HG02840 (cell line): ENCODE measurements at regions not wholly inside any gene's neighbourhood (a gene's known extent, or its start where the extent isn't known, plus 50 kb on each side); places are given as distances from the start of the nearest gene placed in this dataset.

Source experiments
- ATAC-seq: cut with Tn5 transposase; IDR thresholded peaks from one replicate; pipeline ENCODE4 v1.9.1; 2021; ENCODE audit warnings: mild to moderate bottlenecking, moderate library complexity, moderate number of reproducible peaks; ENCODE audit not compliant: unreplicated experiment, low FRiP score

DNA sequence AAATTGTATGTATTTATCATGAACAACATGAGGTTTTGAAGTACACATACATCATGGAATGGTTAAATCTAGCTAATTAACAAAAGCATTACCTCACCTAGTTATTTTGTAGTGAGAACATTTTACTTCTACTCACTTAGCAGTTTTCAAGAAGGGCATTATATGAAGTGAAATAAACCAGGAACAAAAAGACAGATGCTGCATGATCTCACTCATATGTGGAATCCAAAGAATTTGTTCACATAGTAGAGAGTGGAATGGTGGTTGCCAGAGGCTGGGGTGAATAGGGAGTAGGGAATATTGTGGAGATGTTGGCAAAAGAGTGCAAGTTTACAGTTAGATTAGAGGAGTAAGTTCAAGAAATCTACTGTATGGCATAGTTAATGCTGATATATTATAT is 292.0 kb downstream of the ASXL3 start:
- no peak for ATAC-seq

DNA sequence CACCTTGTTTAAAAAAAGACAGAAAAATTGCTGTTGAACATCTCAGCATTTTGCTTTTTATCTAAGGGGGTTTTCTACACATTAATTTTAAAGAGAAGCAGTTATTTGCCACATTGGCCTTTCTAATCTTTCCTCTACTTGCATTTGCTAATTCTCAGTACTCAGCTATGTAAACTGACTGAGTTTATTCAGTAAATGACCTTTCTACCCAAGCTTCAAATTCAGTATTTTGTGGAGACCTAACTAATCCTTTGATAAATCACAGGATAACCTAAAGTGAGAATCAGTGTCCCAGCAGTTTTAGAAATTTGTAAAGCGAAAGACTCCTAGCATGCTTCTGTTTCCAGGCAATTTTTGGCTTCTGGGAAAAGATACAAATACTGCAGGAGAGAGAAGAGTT is 288.4 kb downstream of the ASXL3 start:
- no peak for ATAC-seq

DNA sequence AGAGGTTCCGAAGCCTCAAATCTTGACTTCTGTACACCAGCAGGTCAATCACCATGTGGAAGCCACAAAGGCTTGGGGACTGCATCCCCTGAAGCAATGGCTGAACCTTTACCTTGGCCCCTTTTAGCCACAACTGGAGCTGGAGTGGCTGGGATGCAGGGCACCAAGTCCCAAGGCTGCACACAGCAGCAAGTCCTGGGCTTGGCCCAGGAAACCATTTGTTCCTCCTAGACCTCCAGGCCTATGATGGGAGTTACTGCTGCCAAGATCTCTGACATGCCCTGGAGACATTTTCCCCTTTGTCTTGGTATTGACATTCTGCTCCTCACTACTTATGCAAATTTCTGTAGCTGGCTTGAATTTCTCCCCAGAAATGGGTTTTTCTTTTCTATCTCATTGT is 285.9 kb downstream of the ASXL3 start:
- ATAC-seq = no peak

DNA sequence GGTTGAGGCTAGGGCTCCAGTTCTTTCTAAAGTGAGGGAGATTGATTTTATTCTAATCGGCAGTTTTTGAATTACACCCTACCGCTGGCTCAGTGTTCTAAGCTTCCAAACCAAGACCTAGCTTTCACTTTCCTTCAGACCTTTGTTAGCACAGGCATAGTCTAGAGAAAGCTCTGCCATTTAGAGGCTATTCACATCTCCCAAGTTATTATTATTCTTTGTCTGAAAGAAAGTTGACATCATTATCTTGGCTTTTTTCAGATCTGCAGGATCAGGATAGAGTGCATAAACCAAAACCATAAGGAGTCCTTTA is 276.8 kb downstream of the ASXL3 start:
- no peak for ATAC-seq

DNA sequence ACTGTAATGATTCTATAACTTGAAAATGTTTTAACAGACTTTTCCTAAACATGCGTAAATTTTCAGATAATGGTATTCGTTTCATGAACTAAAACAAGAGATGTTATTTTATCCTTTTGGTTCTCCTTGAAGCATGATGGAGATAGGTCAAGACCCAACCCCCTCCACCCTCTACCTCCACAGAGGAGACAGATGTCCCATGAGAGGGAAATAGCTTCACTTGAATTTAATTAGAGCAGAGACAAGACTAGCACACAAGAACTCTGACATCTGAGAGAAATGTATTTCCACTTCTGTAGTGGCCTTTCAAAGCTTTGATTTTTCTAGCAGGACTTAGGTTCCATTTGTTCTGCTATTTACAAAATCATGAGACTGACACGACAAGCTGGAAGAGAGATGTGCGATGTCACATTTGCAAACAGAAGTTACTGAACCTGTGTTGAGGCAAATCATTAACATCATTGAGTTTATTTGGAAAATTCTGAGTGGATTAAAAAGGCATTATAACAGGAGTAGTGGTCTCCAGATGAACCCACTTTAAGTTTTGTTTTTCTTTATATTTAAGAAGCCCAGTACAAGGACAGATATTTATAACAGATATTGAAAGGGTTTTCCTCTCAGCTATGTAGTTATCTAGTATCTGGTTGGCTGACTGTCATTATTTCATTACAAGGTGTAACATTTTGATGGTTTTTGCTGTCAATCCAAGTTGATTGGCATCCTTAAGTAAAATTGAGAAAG is 276.2 kb downstream of the ASXL3 start:
- ATAC-seq = no peak

DNA sequence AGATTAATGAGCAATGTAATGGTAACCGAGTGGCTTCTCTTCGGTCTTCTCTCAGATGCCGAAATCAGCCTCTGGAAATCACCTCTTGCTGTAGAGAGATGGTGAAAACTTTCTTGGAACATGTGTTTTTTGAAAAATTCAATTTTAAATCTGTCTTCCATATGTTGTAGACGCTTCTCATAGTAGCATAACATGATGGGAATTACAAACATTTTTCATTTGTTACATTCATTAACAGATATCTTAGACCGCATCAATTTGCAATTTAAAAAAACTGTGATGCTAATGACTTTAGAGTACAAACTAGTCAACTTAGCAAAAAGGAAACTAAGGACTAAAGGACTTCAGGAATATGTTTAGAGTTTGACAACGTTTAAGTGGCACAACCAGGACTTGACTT is 275.2 kb downstream of the ASXL3 start:
- no peak for ATAC-seq

DNA sequence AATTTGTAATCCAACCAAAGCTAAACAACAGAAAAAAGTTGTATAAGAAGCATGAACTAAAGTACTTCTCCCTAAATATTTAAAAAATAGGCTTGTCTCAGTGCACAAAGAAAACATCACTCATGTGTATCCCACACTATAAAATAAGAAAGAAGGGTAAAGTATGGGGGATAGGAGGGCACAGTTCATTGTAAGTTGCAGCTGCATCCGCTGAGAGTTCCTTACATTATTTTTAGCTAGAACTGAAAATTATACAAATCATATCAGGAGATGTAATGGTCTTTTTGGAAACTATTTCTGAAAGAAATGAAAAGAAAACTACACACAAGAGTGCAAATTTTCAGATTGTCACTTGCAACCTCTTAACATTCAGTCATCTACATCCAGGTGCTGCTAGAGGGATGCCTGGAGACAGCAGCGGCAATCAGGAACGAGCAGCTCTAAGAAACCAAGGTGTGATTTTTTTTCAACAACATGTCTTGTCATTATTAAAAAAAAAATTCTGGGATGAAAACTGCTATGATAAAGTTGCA is 273.6 kb downstream of the ASXL3 start:
- no peak for ATAC-seq

DNA sequence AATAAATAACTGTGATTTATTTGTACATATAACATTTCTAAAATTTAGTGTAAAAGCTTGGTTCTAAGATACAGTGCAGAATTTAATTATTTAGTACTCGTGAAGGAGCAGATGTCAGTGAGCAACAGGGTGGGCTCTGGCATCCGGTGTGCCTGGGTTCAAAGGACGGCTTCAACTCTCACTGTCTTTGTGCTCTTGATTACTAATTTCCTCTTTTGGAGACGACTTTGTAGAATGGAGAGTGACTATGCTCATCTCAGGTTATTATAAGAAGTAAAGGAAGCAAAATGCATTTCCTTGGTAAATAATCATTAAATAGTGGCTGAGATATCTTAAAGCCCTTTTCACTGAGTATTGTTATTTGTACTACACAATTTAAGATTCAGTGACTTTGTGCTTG is 271.7 kb downstream of the ASXL3 start:
- no peak for ATAC-seq

DNA sequence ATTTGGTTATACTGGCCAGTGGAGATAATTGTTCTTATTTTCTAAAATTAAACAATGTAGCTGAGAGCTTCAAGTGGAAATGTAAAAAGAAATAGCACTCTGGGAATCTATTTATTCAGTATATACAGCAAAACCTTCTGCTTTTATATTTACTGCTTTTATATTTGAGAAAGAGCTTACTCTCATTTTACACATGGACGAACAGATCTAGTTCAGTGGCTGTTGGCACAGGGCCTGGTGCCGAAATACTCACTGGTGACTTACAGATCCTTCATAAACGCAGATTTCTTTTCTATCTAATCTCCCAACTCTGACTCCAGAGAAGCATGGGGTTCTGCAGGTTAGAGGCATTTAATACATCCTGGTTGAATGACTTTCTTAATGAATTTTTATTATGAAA is 266.2 kb downstream of the ASXL3 start:
- ATAC-seq = no peak

DNA sequence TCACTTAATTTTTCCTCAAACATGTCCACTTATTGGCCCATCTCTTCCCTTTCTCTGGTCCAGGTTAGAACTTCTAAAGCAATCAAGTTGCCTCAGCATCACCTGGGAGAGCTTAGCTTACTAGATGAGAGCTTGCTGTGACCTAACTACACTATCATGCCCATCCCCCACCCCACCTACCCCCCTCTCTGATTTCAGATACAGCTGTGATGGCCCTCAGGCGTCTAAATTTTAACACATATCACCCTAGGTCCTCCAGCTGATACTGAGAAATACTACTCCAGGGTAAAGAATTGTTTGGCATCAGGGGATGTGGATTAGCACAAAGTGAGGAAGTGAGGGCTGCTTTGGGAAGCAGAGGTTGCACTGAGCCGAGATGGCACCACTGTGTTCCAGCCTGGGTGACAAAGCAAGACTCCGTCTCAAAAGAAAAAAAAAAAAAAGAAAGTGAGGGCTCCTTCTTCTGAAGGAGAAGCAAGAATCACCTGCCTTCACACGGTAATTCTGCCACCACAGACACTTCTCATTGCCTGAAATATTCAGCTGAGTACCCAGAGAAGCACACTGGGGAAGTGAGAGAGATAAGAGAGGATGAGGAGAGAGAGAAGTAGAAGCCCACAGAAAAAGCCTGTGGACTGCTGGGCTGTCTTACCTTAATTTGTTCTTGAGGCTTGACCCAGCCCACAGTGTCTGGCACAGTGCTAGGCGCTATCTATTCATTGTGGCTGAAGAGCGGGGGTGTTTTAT is 263.4 kb downstream of the ASXL3 start:
- ATAC-seq = no peak

DNA sequence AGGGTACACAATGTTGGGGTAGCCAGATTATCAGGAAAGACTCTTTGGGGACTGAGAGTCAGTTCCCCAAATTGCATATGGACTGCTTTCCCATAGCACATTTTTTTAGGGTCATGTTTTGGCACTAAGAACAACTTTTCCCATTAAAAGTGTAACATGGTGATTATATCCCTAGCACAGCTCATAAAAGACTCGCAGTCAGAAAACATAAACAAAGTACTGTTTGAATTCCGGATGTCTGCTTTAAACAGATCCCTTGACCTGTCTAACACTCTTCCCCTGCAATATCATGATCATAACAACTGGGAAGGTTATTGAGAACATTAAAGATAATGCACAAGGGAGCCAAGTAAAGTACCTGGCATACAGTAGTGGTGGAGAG is 262.2 kb downstream of the ASXL3 start:
- ATAC-seq = no peak

DNA sequence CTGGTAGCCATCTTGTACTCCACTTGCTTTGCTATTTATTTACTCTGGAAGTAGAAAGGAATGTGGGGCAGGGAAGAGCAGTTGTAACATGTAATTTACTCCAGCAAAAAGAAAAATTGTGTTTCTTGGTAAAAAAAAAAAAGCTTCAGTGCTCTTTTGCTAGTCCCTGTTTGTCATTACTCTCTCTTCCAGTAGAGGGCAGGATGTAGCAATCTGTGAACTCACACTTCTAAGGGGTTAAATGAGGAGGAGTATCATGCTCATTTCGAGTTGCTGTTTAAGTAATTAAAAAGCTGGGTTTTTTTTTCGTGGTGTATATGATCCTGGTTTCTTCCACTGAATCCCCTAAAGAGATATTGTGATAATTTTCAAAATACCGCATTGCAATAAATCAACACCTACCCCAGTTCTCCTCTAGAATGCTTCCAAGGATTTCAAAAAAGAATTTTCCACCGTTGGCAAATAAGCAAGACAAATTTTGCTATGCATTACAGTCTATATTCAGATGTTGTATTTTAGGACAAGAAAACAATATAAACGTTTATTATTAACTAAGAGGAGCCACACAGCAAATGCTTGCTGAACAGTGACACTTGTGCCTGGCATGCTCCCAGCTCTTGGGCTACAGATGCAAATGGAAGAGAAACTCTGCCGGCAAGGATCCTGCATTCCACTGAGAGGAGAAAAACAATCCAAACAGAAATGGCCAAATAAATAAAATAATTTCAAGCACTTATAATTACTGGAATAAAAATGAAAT is 261.6 kb downstream of the ASXL3 start:
- no peak for ATAC-seq

DNA sequence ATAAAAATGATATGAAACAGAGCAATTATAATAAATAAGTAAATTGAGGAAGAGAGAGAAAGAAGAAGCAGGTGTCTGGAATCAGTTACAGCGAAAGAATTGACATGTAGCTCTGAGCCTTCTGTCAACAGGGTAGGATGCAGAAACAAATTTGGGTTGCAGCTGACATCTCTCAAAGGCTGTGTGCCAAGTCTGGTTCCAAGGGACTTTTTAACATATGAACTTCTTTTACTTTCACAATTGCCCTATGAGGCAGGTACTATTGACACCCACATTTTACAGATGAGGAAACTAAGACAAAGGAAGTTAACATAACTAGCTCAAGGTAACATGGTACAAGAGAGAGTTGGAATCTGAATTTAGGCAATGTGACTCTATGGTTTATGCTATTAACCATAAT is 260.0 kb downstream of the ASXL3 start:
- ATAC-seq = no peak

DNA sequence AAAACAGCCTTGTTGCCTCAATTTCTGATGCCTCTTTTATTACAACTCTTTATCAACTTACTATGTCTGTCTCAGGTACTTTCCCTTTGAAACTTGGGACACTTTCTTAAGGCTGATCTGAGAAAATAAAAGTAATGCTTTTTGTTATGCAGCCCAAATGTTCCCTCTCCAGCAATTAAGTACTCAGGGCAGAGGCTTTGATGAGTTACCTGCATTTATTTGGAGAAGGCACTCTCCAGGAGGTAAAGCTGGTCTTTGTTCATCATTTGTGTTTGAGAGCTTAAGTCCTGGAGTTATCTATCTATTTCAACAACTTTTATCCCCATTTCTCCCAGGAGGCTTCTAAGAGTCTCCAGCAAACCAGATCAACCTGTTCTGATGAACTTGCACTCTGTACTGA is 259.2 kb downstream of the ASXL3 start:
- ATAC-seq = no peak

DNA sequence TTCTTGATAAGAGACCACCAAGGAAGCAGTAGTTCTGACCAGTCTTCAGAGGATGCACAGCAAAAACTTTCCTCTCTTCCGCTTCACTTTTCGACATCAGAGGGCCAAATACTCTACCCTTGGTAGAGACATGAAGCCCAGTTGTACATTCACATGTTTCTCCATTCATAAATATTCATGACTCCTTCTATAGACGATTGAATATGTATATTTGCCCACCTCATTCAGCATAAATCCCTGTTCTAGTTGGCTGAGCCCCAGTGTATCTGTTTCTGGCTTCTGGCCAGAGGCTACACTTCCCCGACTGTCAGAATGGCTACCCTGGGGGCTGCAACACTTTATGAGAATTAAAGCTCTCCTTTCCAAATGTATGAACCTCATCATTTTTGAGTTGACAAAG is 258.5 kb downstream of the ASXL3 start:
- ATAC-seq = no peak

DNA sequence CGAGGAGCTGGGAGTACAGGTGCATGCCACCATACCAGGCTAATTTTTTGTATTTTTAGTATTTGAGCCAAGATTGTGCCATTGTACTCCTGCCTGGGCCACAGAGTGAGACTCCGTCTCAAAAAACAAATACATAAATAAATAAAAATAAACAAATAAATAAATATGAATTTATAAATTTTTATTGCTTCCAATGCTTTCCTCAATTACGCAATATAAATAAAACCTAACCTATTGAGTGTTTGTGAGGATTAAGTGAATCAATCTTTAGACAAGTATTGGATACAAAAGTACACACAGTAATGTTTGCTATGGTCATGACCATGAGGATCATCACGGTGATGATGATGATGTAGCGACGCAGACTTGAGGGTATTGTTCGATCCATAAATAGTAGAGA is 257.4 kb downstream of the ASXL3 start:
- no peak for ATAC-seq

DNA sequence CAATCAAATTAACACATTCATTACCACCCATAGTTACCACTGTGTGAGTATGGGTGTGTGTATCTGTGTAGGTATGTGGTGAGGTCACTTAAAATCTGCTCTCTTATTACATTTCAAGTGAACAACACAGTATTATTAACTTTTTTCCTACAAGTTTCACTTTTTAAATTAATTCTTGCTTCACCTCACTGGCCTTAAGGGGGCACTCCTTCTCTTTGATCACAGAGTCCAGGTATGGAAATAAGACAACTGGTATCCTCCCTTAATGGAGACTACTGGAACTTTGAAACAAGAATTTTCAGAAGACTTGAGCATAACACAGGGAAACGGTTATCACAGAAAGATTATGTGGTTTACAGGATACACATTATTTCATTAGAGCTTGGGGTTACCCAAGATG is 255.8 kb downstream of the ASXL3 start:
- no peak for ATAC-seq

DNA sequence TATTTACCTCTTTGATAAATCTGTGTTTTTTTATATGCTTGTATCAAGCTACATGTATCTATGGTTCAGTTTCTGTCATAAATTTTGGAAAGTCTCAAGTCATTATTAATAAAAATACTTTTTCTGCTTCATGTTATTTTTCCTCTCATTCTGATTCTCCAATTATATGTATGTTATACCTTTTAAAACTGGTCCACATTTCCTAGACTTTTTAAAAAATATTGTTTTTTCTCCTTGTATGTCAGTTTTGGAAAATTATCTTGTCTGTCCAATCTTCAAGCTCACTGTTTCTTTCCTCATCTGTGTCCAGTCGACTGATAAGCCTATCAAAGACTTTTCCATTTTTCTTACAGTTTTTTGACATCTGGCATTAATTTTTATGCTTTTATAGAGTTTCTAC is 253.4 kb downstream of the ASXL3 start:
- ATAC-seq = no peak

DNA sequence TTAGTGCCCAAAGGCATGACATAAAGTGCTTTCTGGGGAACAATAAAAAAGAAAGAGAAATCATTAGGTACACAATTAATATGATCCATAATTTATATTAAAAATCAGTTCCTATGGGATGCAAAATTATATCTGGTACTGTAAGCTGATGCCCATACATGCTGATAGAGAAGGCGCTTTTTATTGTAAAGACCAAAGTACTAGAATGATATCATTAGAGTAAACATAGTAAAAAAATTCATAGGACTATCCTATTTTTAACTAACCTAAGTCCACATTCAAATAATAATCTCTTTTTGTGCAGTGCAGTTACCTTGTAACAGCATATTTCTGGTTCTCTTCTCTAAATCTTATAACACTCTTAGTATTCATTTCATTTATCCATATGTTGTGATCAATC is 252.2 kb downstream of the ASXL3 start:
- ATAC-seq = no peak

DNA sequence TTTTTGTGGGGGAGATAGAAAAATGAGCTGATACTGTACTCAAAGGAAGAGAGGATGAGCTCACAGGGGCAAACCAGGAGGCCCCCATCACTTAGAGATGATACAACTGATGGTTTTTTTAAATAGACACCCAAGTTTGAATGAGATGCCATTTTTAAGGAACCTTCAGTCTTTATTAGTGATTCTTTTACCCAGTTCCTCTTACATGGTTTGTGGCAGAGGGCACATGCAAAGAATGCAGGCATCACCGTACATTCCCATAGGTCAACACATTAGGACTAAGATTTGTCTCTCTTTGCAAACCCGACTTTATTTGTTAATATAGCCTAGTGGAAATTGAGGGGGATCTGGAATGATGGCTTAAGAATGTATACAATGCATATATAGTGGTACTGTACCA is 250.9 kb downstream of the ASXL3 start:
- no peak for ATAC-seq

DNA sequence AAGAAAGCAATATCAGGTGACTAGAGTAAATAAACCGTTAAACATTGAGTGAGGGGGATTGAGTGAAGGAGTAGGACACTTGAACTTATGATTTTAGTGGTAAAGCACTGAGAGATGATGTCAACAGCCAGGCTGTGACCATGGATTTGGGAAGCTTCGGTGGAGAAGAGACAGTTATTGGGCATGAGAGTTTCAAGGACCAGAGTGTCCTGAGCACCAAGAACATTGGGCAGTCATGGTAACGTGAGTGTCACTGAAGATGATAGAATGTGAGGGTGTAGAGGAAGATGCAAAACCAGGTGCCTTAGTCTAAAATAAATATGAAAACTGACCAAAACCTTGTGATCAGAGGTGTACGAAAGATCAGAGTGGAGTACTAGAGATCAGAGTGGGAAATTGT is 248.1 kb downstream of the ASXL3 start:
- ATAC-seq = no peak

DNA sequence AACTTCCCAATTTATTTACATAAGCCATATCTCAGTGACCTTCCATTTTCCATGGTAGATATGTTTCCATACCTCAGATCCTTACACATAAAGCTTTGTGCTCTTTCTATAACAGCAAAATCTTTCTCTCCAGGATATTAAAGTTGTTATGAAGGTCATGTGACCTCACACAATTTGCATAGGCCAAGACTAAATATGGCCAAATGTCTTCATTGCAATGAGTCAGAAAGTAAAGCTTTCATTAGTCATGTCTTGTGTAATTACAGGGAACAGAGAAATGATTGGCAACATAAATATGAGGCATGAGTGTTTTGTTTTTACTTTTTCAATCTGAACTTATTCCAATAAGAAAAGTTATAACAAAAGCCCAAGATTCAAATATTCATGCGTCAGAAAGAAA is 243.5 kb downstream of the ASXL3 start:
- ATAC-seq = no peak
